Endothelial cell of umbilical vein (primary cell): ENCODE measurements at regions not wholly inside any gene's neighbourhood (a gene's known extent, or its start where the extent isn't known, plus 50 kb on each side); places are given as distances from the start of the nearest gene placed in this dataset.

Experiments
- CTCF ChIP-seq, 2 donors: IDR thresholded peaks; 1 replicate in 1 of 2; 2 replicates in 1 of 2; pipeline ENCODE4 v1.5.1; 2011; ENCODE audit warnings: low read length in 2 of 2, mild to moderate bottlenecking in 2 of 2, moderate library complexity in 2 of 2, control low read depth in 1 of 2, inconsistent platforms in 1 of 2, low read depth in 1 of 2; ENCODE audit not compliant: insufficient read depth in 1 of 2; ENCODE audit errors: extremely low read depth in 1 of 2
- EZH2 ChIP-seq: IDR thresholded peaks from 2 replicates; pipeline ENCODE4 v1.6.1; 2012; ENCODE audit warnings: borderline replicate concordance, low read depth, mild to moderate bottlenecking, moderate library complexity, low read length, inconsistent platforms; ENCODE audit not compliant: severe bottlenecking
- FOS ChIP-seq: IDR thresholded peaks from 2 replicates; pipeline ENCODE4 v1.6.1; 2011; ENCODE audit warnings: mild to moderate bottlenecking, low read length, moderate library complexity, borderline replicate concordance; ENCODE audit not compliant: insufficient read depth
- MAX ChIP-seq: IDR thresholded peaks from 2 replicates; pipeline ENCODE4 v1.6.1; 2011; ENCODE audit not compliant: insufficient read depth, insufficient read length
- POLR2A ChIP-seq: IDR thresholded peaks from 2 replicates; pipeline ENCODE4 v1.6.1; 2012; ENCODE audit warnings: low read depth, mild to moderate bottlenecking, control low read depth, low read length

- no peak for TF ChIP-seq CTCF (IDR thresholded peaks at IDR 0.05; ENCODE audit: extremely low read depth in 1 of 2, insufficient read depth in 1 of 2, low read depth in 1 of 2, low read length in 2 of 2)
- TF ChIP-seq POLR2A: no peak
- no peak for TF ChIP-seq EZH2
- TF ChIP-seq MAX: no peak
- no peak for TF ChIP-seq FOS
Observed at GRCh38 chr22:46094676-46095075, 55.6 kb upstream of the PPARA start.
